GM23338 (cell line): ENCODE measurements at regions not wholly inside any gene's neighbourhood (a gene's known extent, or its start where the extent isn't known, plus 50 kb on each side); places are given as distances from the start of the nearest gene placed in this dataset.

ENCODE experiments used
- CREB1 ChIP-seq: fragments of 250-450 bp; sonication (Bioruptor Pico); IDR thresholded peaks from 2 replicates; pipeline ENCODE4 v1.5.0; 2020; ENCODE audit warnings: low read depth, mild to moderate bottlenecking, moderate library complexity
- CTCF ChIP-seq, 2 experiments: fragments of 200-600 bp in 1 of 2; sonication (generic) in 1 of 2; conservative IDR thresholded peaks; 2 replicates each; pipeline versions ENCODE4 v1.5.1 to v1.6.1; 2016 to 2017; ENCODE audit warnings: antibody characterized with exemption in 2 of 2, low read depth in 2 of 2, mild to moderate bottlenecking in 2 of 2, moderate library complexity in 1 of 2
- POLR2AphosphoS5 ChIP-seq: IDR thresholded peaks from 2 replicates; pipeline ENCODE4 v1.6.1; 2016; ENCODE audit warnings: antibody characterized with exemption, low read depth
- REST ChIP-seq: IDR thresholded peaks from one replicate; pipeline ENCODE4 v1.6.1; 2018; ENCODE audit warnings: antibody characterized with exemption; ENCODE audit not compliant: unreplicated experiment

GRCh38 chr12:58169826-58170225 is 228.5 kb downstream of the ATP23 start:
- TF ChIP-seq CTCF (conservative IDR thresholded peaks at IDR 0.05; ENCODE audit: low read depth in 2 of 2): no peak
- TF ChIP-seq POLR2AphosphoS5: no peak
- TF ChIP-seq CREB1: no peak
- no peak for TF ChIP-seq REST
